Duodenal mucosa (tissue), 2 donors: ENCODE measurements at regions not wholly inside any gene's neighbourhood (a gene's known extent, or its start where the extent isn't known, plus 50 kb on each side); places are given as distances from the start of the nearest gene placed in this dataset.

Source experiments
- H3K27ac ChIP-seq: one replicate; pipeline ENCODE4 v1.7.0; 2013; ENCODE audit warnings: low read depth, low read length
- H3K27me3 ChIP-seq, 2 donors: one replicate each; pipeline ENCODE4 v1.7.0; 2013; ENCODE audit warnings: low read length in 2 of 2, control low read depth in 1 of 2; ENCODE audit not compliant: insufficient read depth in 2 of 2, control insufficient read depth in 1 of 2
- H3K36me3 ChIP-seq, 2 donors: one replicate each; pipeline ENCODE4 v1.7.0; 2013; ENCODE audit warnings: low read length in 2 of 2, control low read depth in 1 of 2; ENCODE audit not compliant: insufficient read depth in 2 of 2, control insufficient read depth in 1 of 2
- H3K4me1 ChIP-seq, 2 donors: one replicate each; pipeline ENCODE4 v1.7.0; 2013; ENCODE audit warnings: low read length in 2 of 2, control low read depth in 1 of 2; ENCODE audit not compliant: insufficient read depth in 2 of 2, control insufficient read depth in 1 of 2
- H3K4me3 ChIP-seq, 2 donors: one replicate each; pipeline ENCODE4 v1.7.0; 2013; ENCODE audit warnings: low read length in 2 of 2, low read depth in 1 of 2
- H3K9ac ChIP-seq, 2 donors: one replicate each; pipeline ENCODE4 v1.7.0; 2013; ENCODE audit warnings: low read length in 2 of 2, low read depth in 1 of 2
- H3K9me3 ChIP-seq, 2 donors: one replicate each; pipeline ENCODE4 v1.7.0; 2013; ENCODE audit warnings: low read length in 2 of 2, control low read depth in 1 of 2; ENCODE audit not compliant: control insufficient read depth in 1 of 2

- H3K27ac ChIP-seq: no peak overlapping the region
Observed at GRCh38 chr12:68559984-68560850, 50.5 kb upstream of the RAP1B start.

GRCh38 chr12:68560851-68561422 is 49.8 kb upstream of the RAP1B start:
- Histone ChIP-seq H3K9me3 (no peaks in the 10 kb centered on the region), H3K36me3 (no peaks in the 10 kb centered on the region), H3K27me3 (no peaks in the 10 kb centered on the region), H3K9ac (no peak overlapping the region), H3K27ac (no peak overlapping the region), H3K4me1 (peaks cover 5% of the 10 kb centered on the region in 2 donors), H3K4me3 (no peak overlapping the region)

More at GRCh38 chr12:68559984-68560850, 50.5 kb upstream of the RAP1B start:
- Histone ChIP-seq H3K9ac (no peak overlapping the region), H3K9me3 (no peaks in the 10 kb centered on the region), H3K4me1 (peaks cover 0 to 5% of the 10 kb centered on the region in 2 donors), H3K4me3 (no peak overlapping the region), H3K36me3 (no peaks in the 10 kb centered on the region), H3K27me3 (no peaks in the 10 kb centered on the region)
